Liver (tissue), 8 donors: ENCODE measurements at regions not wholly inside any gene's neighbourhood (a gene's known extent, or its start where the extent isn't known, plus 50 kb on each side); places are given as distances from the start of the nearest gene placed in this dataset.

Source experiments
- DNase-seq: peaks from one replicate; pipeline ENCODE4 v3.0.0-alpha.2; 2017; ENCODE audit warnings: low spot score
- H3K27ac ChIP-seq, 2 donors: one replicate each; pipeline ENCODE4 v1.7.0; 2013; ENCODE audit warnings: inconsistent platforms in 2 of 2, low read length in 2 of 2, control low read depth in 1 of 2, low read depth in 1 of 2, mild to moderate bottlenecking in 1 of 2
- H3K27me3 ChIP-seq, 4 donors: one replicate each; pipeline versions ENCODE4 v1.6.1 to v1.7.0; 2013; ENCODE audit warnings: low read length in 3 of 4, inconsistent platforms in 1 of 4, mild to moderate bottlenecking in 1 of 4, moderate library complexity in 1 of 4; ENCODE audit not compliant: control insufficient read depth in 4 of 4, insufficient read depth in 4 of 4
- H3K36me3 ChIP-seq, 4 donors: one replicate each; pipeline versions ENCODE4 v1.6.1 to v1.7.0; 2013; ENCODE audit warnings: low read length in 3 of 4, mild to moderate bottlenecking in 3 of 4, low read depth in 1 of 4, moderate library complexity in 1 of 4; ENCODE audit not compliant: control insufficient read depth in 4 of 4, insufficient read depth in 3 of 4
- H3K4me1 ChIP-seq, 4 donors: one replicate each; pipeline versions ENCODE4 v1.6.1 to v1.7.0; 2013; ENCODE audit warnings: low read length in 3 of 4, mild to moderate bottlenecking in 3 of 4, moderate library complexity in 1 of 4; ENCODE audit not compliant: control insufficient read depth in 4 of 4, insufficient read depth in 4 of 4
- H3K4me3 ChIP-seq, 3 donors: one replicate each; pipeline versions ENCODE4 v1.6.1 to v1.7.0; 2013; ENCODE audit warnings: low read length in 3 of 3, control low read depth in 1 of 3, low read depth in 1 of 3, mild to moderate bottlenecking in 1 of 3
- H3K9ac ChIP-seq, 2 donors: one replicate each; pipeline ENCODE4 v1.7.0; 2013; ENCODE audit warnings: low read length in 2 of 2, mild to moderate bottlenecking in 2 of 2, moderate library complexity in 2 of 2, control low read depth in 1 of 2, low read depth in 1 of 2
- H3K9me3 ChIP-seq, 4 donors: one replicate each; pipeline versions ENCODE4 v1.6.1 to v1.7.0; 2013; ENCODE audit warnings: low read length in 3 of 4; ENCODE audit not compliant: control insufficient read depth in 4 of 4
- CTCF ChIP-seq: fragments of 150-350 bp; IDR thresholded peaks from 2 replicates; pipeline ENCODE4 v1.5.1; 2017; ENCODE audit warnings: improper control_type of control experiment, low read depth, low read length; ENCODE audit not compliant: missing input control
- EGR1 ChIP-seq, 2 donors: IDR thresholded peaks; 2 replicates each; pipeline ENCODE4 v1.6.1; 2016 to 2018; ENCODE audit warnings: antibody characterized with exemption in 2 of 2, low read depth in 2 of 2
- FOXA1 ChIP-seq: IDR thresholded peaks from 2 replicates; pipeline ENCODE4 v1.6.1; 2016; ENCODE audit warnings: antibody characterized with exemption
- HNF4A ChIP-seq, 2 donors: conservative IDR thresholded peaks; 2 replicates each; pipeline ENCODE4 v1.6.1; 2016; ENCODE audit warnings: antibody characterized with exemption in 2 of 2, mild to moderate bottlenecking in 2 of 2
- HNF4G ChIP-seq: IDR thresholded peaks from 2 replicates; pipeline ENCODE4 v1.6.1; 2016; ENCODE audit warnings: antibody characterized with exemption
- JUND ChIP-seq, 2 donors: IDR thresholded peaks; 2 replicates each; pipeline ENCODE4 v1.6.1; 2016; ENCODE audit warnings: antibody characterized with exemption in 2 of 2
- MAX ChIP-seq: IDR thresholded peaks from 2 replicates; pipeline ENCODE4 v1.6.1; 2016; ENCODE audit warnings: antibody characterized with exemption
- NR2F2 ChIP-seq: IDR thresholded peaks from 2 replicates; pipeline ENCODE4 v1.6.1; 2016; ENCODE audit warnings: antibody characterized with exemption
- SP1 ChIP-seq: IDR thresholded peaks from 2 replicates; pipeline ENCODE4 v1.6.1; 2018; ENCODE audit warnings: antibody characterized with exemption, mild to moderate bottlenecking
- YY1 ChIP-seq: IDR thresholded peaks from 2 replicates; pipeline ENCODE4 v1.6.1; 2016; ENCODE audit warnings: antibody characterized with exemption, mild to moderate bottlenecking
- ZBTB33 ChIP-seq: IDR thresholded peaks from 2 replicates; pipeline ENCODE4 v1.6.1; 2016; ENCODE audit warnings: antibody characterized with exemption
- WGBS: extraction: QIAGEN DNeasy Blood & Tissue Kit; methylation state at CpG from one replicate; pipeline ENCODE4 v1.1.7; 2013; 5-methylcytosine and 5-hydroxymethylcytosine counted together
- donor health status: healthy.
- donor health status: healthy.
- donor health status: healthy.
- donor health status: healthy.
- donor health status: healthy.

- TF ChIP-seq ZBTB33 (no peak), YY1 (no peak)
Observed at GRCh38 chr10:28427376-28427775, 105.5 kb upstream of the WAC start (continued).

GRCh38 chr10:28429045-28429444 is 103.9 kb upstream of the WAC start:
- H3K27me3 ChIP-seq = no peaks in the 10 kb centered on the region

GRCh38 chr10:28429573-28430216 is 103.2 kb upstream of the WAC start:
- Histone ChIP-seq H3K9ac (no peak overlapping the region), H3K9me3 (no peaks in the 10 kb centered on the region), H3K27me3 (no peaks in the 10 kb centered on the region), H3K36me3 (no peaks in the 10 kb centered on the region), H3K4me1 (peaks cover 0 to 3% (median 1%) of the 10 kb centered on the region in 4 donors), H3K4me3 (no peak overlapping the region), H3K27ac (no peak overlapping the region)
- TF ChIP-seq HNF4G (no peak), NR2F2 (no peak), JUND (IDR thresholded peaks at IDR 0.05) (no peak), HNF4A (conservative IDR thresholded peaks at IDR 0.05) (no peak), FOXA1 (no peak), SP1 (no peak), EGR1 (IDR thresholded peaks at IDR 0.05; ENCODE audit: low read depth in 2 of 2) (no peak), CTCF (no peak)
- WGBS = 84% methylated on average over 3 of the region's 3 CpGs
- no peak for DNase-seq

More at GRCh38 chr10:28429045-28429444, 103.9 kb upstream of the WAC start:
- no peak overlapping the region for H3K4me3 ChIP-seq
- H3K9ac ChIP-seq = no peak overlapping the region
- no peak for DNase-seq
- no peaks in the 10 kb centered on the region for H3K9me3 ChIP-seq
- H3K4me1 ChIP-seq = peaks cover 0 to 3% (median 1%) of the 10 kb centered on the region in 4 donors
- TF ChIP-seq FOXA1 (no peak), YY1 (no peak), MAX (no peak), SP1 (no peak), CTCF (no peak)
- H3K27ac ChIP-seq = no peak overlapping the region
- H3K36me3 ChIP-seq = no peaks in the 10 kb centered on the region
